HCT116 (cell line): ENCODE measurements at regions not wholly inside any gene's neighbourhood (a gene's known extent, or its start where the extent isn't known, plus 50 kb on each side); places are given as distances from the start of the nearest gene placed in this dataset.

Experiments used
- ATAC-seq: fragments of 200-7000 bp; cut with Tn5 transposase; 2 replicates; pipeline ENCODE4 v1.9.1; 2020; ENCODE audit warnings: mild to moderate bottlenecking, moderate library complexity
- BruUV-seq: library from RNA; stranded (reverse); fragments of 400-500 nt; replicated peaks from 2 replicates; lab custom pipeline; 2021; lab: Mats Ljungman, UMichigan
- CTCF ChIA-PET: fragments of 300-600 bp; sonication (Branson Sonifier 250); formaldehyde crosslinking; loops from one replicate; lab custom pipeline; 2021; ENCODE audit warnings: antibody characterized with exemption; lab: Charles Lee
- POLR2A ChIA-PET: fragments of 300-600, 350-600 bp; sonication (Branson Sonifier 250); formaldehyde crosslinking; loops from one replicate; lab custom pipeline; 2021; ENCODE audit warnings: antibody characterized with exemption; lab: Charles Lee
- RAD21 ChIA-PET, 2 experiments: fragments of 300-600 bp; sonication (Branson Sonifier 250); formaldehyde crosslinking; loops; one replicate each; lab custom pipeline; 2023; ENCODE audit warnings: low total read pairs in 2 of 2; ENCODE audit not compliant: uncharacterized antibody in 2 of 2, unreplicated experiment in 2 of 2, low non-redundant PET in 1 of 2; lab: Charles Lee
- DNase-seq: peaks from one replicate; pipeline ENCODE4 v3.0.0-alpha.2; 2010; ENCODE audit warnings: low read depth, low spot score
- H2AFZ ChIP-seq: fragments of 200-600 bp; shearing (Covaris generic), sonication (generic); 2 replicates; pipeline ENCODE4 v1.6.1; 2017; ENCODE audit warnings: low read depth, mixed run types, mixed read lengths, antibody characterized with exemption, low read length; ENCODE audit not compliant: poor library complexity, severe bottlenecking
- H3K27ac ChIP-seq: 2 replicates; pipeline ENCODE4 v1.5.1; 2012; ENCODE audit warnings: low read depth, low read length
- H3K27me3 ChIP-seq: fragments of 200-600 bp; sonication (generic); 2 replicates; pipeline ENCODE4 v1.6.1; 2016; ENCODE audit warnings: mixed run types, low read length, mixed read lengths; ENCODE audit not compliant: insufficient read depth
- H3K36me3 ChIP-seq, 2 experiments: fragments of 200-500 bp in 1 of 2; fragments of 200-600 bp in 1 of 2; sonication (Bioruptor generic) in 1 of 2; sonication (generic) in 1 of 2; 2 replicates each; pipeline versions ENCODE4 v1.5.1 to v1.6.1; 2014 to 2016; ENCODE audit warnings: low read length in 2 of 2, inconsistent platforms in 1 of 2, mixed read lengths in 1 of 2, mixed run types in 1 of 2; ENCODE audit not compliant: insufficient read depth in 2 of 2, control insufficient read depth in 1 of 2
- H3K4me1 ChIP-seq, 2 experiments: fragments of 200-600 bp in 1 of 2; sonication (generic) in 1 of 2; 2 replicates each; pipeline versions ENCODE4 v1.5.1 to v1.6.1; 2012 to 2017; ENCODE audit warnings: low read length in 2 of 2, inconsistent platforms in 1 of 2, mild to moderate bottlenecking in 1 of 2, mixed read lengths in 1 of 2, mixed run types in 1 of 2, moderate library complexity in 1 of 2; ENCODE audit not compliant: insufficient read depth in 2 of 2, control insufficient read depth in 1 of 2
- H3K4me2 ChIP-seq: fragments of 200-600 bp; sonication (generic); 2 replicates; pipeline ENCODE4 v1.6.1; 2017; ENCODE audit warnings: mixed run types, low read length, mixed read lengths
- H3K4me3 ChIP-seq, 2 experiments: fragments of 200-600 bp in 1 of 2; sonication (generic) in 1 of 2; replicated peaks in 1 of 2; 2 replicates each; pipeline ENCODE4 v1.5.1; 2011 to 2016; ENCODE audit warnings: low read length in 2 of 2, control low read depth in 1 of 2, low read depth in 1 of 2, mild to moderate bottlenecking in 1 of 2, mixed read lengths in 1 of 2, mixed run types in 1 of 2
- H3K79me2 ChIP-seq: fragments of 200-600 bp; sonication (generic); 2 replicates; pipeline ENCODE4 v1.6.1; 2017; ENCODE audit warnings: mild to moderate bottlenecking, mixed run types, low read length, moderate library complexity, mixed read lengths; ENCODE audit not compliant: insufficient read depth
- H3K9ac ChIP-seq: fragments of 200-600 bp; sonication (generic); 2 replicates; pipeline ENCODE4 v1.6.1; 2016; ENCODE audit warnings: low read length, mixed read lengths
- H3K9me2 ChIP-seq: fragments of 200-600 bp; sonication (generic), shearing (Covaris generic); 2 replicates; pipeline ENCODE4 v1.6.1; 2017; ENCODE audit warnings: mixed run types, mild to moderate bottlenecking, moderate library complexity; ENCODE audit not compliant: insufficient read depth
- H3K9me3 ChIP-seq, 2 experiments: fragments of 200-500 bp in 1 of 2; fragments of 200-600 bp in 1 of 2; sonication (Bioruptor generic) in 1 of 2; sonication (generic) in 1 of 2; 2 replicates each; pipeline ENCODE4 v1.6.1; 2014 to 2017; ENCODE audit warnings: low read length in 2 of 2, mixed read lengths in 2 of 2, inconsistent platforms in 1 of 2, low read depth in 1 of 2, mild to moderate bottlenecking in 1 of 2, mixed run types in 1 of 2, moderate library complexity in 1 of 2; ENCODE audit not compliant: control insufficient read depth in 1 of 2, insufficient read depth in 1 of 2
- H4K20me1 ChIP-seq: fragments of 200-600 bp; sonication (generic), shearing (Covaris generic); 2 replicates; pipeline ENCODE4 v1.6.1; 2017; ENCODE audit warnings: mixed run types, mild to moderate bottlenecking, moderate library complexity; ENCODE audit not compliant: insufficient read depth
- CEBPB ChIP-seq: IDR thresholded peaks from 2 replicates; pipeline ENCODE4 v1.6.1; 2012; ENCODE audit warnings: low read depth
- ELF1 ChIP-seq: IDR thresholded peaks from 2 replicates; pipeline ENCODE4 v1.6.1; 2012; ENCODE audit warnings: low read depth, borderline replicate concordance
- EZH2 ChIP-seq: fragments of 200-600 bp; sonication (generic); IDR thresholded peaks from 2 replicates; pipeline ENCODE4 v1.6.1; 2017; ENCODE audit warnings: antibody characterized with exemption, mixed run types
- EZH2phosphoT487 ChIP-seq: fragments of 200-600 bp; IDR thresholded peaks from 2 replicates; pipeline ENCODE4 v1.6.1; 2018; ENCODE audit warnings: antibody characterized with exemption, borderline replicate concordance
- POLR2A ChIP-seq: IDR thresholded peaks from 2 replicates; pipeline ENCODE4 v1.7.0; 2011; ENCODE audit warnings: borderline replicate concordance; ENCODE audit not compliant: insufficient read depth, insufficient read length; ENCODE audit errors: extremely low read depth
- RAD21 ChIP-seq: IDR thresholded peaks from 2 replicates; pipeline ENCODE4 v1.6.1; 2012; ENCODE audit warnings: low read depth, mild to moderate bottlenecking
- SIN3A ChIP-seq: IDR thresholded peaks from 2 replicates; pipeline ENCODE4 v1.6.1; 2012; ENCODE audit warnings: low read depth
- SRF ChIP-seq: IDR thresholded peaks from 2 replicates; pipeline ENCODE4 v1.6.1; 2012; ENCODE audit warnings: low read depth
- YY1 ChIP-seq: IDR thresholded peaks from 2 replicates; pipeline ENCODE4 v1.6.1; 2011; ENCODE audit warnings: low read length, low read depth, moderate library complexity, mild to moderate bottlenecking; ENCODE audit not compliant: insufficient replicate concordance; ENCODE audit errors: extremely low read depth
- intact Hi-C: fragments of 100-400 bp; cut with micrococcal nuclease; formaldehyde crosslinking; loops from 2 replicates; pipeline ENCODE4 v1.10.0; 2022
- TF ChIP-seq, protein P1 (sequence below): IDR thresholded peaks from 2 replicates; pipeline ENCODE4 v1.6.1; 2012
- TF ChIP-seq, protein P2 (sequence below): IDR thresholded peaks from 2 replicates; pipeline ENCODE4 v1.6.1; 2011; ENCODE audit warnings: mild to moderate bottlenecking, low read length, moderate library complexity; ENCODE audit not compliant: insufficient replicate concordance; ENCODE audit errors: extremely low read depth

DNA sequence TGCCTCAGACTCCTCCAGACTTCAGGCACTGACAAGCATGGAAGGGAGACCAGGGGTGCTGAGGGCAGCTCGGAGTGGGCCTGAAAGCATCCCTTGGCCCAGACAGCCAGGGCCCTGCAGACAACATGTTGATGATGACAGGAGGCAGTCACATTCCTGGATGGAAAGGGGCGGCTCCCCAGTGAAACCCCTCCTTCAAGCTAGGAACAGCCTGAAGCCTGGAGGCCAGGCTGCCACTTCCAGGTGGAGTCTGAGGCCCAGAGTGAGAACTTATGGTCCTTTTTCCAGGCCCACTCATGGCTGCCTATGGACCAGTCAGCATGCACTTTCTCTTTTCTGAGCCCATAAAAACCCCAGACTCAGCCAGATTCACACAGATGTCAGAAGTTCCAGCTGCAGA, 104.2 kb upstream of the HCN1 start:
- H3K27me3 ChIP-seq = no peaks in the 10 kb centered on the region
- H3K27ac ChIP-seq = no peak overlapping the region
- no peak overlapping the region for H2AFZ ChIP-seq
- DNase-seq (no peak), ATAC-seq (no peak)
- no peaks in the 10 kb centered on the region for H3K36me3 ChIP-seq
- no peaks in the 10 kb centered on the region for H4K20me1 ChIP-seq
- ChIA-PET POLR2A (no interaction called here), CTCF (no interaction called here), RAD21 (no interaction called here)
- intact Hi-C loops = no loop called here
- no peaks in the 10 kb centered on the region for H3K4me1 ChIP-seq
- no peak overlapping the region for H3K4me2 ChIP-seq
- no peaks in the 10 kb centered on the region for H3K9me3 ChIP-seq
- H3K4me3 ChIP-seq = no peak overlapping the region
- BruUV-seq = no TSS peak
- TF ChIP-seq SIN3A = no peak
- no peak for TF ChIP-seq ELF1
- no peak for TF ChIP-seq EZH2
- TF ChIP-seq, protein P1, sequence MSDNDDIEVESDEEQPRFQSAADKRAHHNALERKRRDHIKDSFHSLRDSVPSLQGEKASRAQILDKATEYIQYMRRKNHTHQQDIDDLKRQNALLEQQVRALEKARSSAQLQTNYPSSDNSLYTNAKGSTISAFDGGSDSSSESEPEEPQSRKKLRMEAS = no peak
- TF ChIP-seq, protein P2, sequence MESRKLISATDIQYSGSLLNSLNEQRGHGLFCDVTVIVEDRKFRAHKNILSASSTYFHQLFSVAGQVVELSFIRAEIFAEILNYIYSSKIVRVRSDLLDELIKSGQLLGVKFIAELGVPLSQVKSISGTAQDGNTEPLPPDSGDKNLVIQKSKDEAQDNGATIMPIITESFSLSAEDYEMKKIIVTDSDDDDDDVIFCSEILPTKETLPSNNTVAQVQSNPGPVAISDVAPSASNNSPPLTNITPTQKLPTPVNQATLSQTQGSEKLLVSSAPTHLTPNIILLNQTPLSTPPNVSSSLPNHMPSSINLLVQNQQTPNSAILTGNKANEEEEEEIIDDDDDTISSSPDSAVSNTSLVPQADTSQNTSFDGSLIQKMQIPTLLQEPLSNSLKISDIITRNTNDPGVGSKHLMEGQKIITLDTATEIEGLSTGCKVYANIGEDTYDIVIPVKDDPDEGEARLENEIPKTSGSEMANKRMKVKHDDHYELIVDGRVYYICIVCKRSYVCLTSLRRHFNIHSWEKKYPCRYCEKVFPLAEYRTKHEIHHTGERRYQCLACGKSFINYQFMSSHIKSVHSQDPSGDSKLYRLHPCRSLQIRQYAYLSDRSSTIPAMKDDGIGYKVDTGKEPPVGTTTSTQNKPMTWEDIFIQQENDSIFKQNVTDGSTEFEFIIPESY = no peak
- TF ChIP-seq EZH2phosphoT487 = no peak
- TF ChIP-seq RAD21 = no peak
- TF ChIP-seq CEBPB = no peak
- TF ChIP-seq YY1 = no peak
- no peak for TF ChIP-seq POLR2A
- TF ChIP-seq SRF = no peak
- no peak overlapping the region for H3K9ac ChIP-seq
- no peaks in the 10 kb centered on the region for H3K9me2 ChIP-seq
- no peaks in the 10 kb centered on the region for H3K79me2 ChIP-seq
